ENCODE measurements at regions not wholly inside any gene's neighbourhood (a gene's known extent, or its start where the extent isn't known, plus 50 kb on each side); places are given as distances from the start of the nearest gene placed in this dataset.

DNA sequence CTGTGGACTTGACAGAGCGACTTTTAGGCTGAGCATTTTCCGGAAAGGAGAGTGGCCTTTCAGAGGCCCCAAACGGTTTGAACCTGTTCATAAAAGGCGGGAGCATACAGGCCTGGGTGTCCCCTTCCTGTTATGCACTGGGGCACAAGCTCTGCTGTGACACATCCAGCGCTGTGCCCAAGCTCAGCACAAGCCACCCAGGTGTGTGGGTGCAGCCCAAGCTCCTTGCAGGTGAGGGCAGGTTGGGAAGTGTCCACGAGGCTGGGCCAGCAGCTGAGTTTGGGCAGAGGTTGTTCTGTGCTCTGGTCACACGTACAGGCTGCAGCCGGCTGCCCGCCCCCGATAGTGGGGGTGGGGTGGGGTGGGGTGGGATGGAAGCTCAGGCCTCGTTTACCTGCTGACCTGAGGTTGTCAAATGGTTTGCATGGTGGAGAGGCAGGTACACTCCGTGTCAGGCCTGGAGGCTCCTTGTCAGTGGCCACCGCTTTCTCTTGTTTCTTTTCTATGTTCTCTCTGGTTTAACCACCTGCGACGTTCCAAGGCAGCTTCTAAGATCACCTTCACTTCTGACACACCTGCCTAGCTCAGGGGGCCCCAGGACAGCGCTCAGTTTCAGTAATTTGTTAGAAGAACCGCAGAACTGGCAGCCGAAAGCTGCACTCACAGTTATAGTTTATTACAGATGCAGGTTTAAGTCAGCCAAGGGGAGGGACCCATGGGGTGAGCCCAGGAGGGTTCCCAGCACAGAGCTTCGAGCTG is 194.7 kb upstream of the CIBAR2 start:
- TF ChIP-seq CTCF (IDR thresholded peaks at IDR 0.05): no peak
- TF ChIP-seq POLR2A (IDR thresholded peaks at IDR 0.05): no peak
- no peak for TF ChIP-seq EP300 (IDR thresholded peaks at IDR 0.05)
